CD4-positive, alpha-beta T cell (primary cell): ENCODE measurements at regions not wholly inside any gene's neighbourhood (a gene's known extent, or its start where the extent isn't known, plus 50 kb on each side); places are given as distances from the start of the nearest gene placed in this dataset.

Source experiments
- ATAC-seq: fragments of 200-7000 bp; cut with Tn5 transposase; one replicate; pipeline ENCODE4 v1.10.0; 2022; ENCODE audit warnings: mild to moderate bottlenecking; ENCODE audit not compliant: poor library complexity
- CTCF ChIA-PET: fragments of 350-600 bp; sonication (Branson Sonifier 250); formaldehyde crosslinking; loops from one replicate; lab custom pipeline; 2021; ENCODE audit warnings: antibody characterized with exemption, inconsistent platforms; lab: Charles Lee
- POLR2A ChIA-PET: fragments of 350-600 bp; sonication (Branson Sonifier 250); formaldehyde crosslinking; loops from one replicate; lab custom pipeline; 2021; ENCODE audit warnings: antibody characterized with exemption, inconsistent platforms; lab: Charles Lee
- DNase-seq, 14 experiments: peaks; one replicate each; pipeline ENCODE4 v3.0.0-alpha.2; 2013 to 2020; ENCODE audit warnings: mixed read lengths in 2 of 14
- H3K27ac ChIP-seq, 2 donors: one replicate each; pipeline versions ENCODE4 v1.5.1 to v1.7.0; 2013; ENCODE audit warnings: low read length in 2 of 2, low read depth in 1 of 2, mild to moderate bottlenecking in 1 of 2
- H3K27me3 ChIP-seq, 2 experiments: 1 replicate in 1 of 2; 2 replicates in 1 of 2; pipeline versions ENCODE4 v1.6.1 to v1.7.0; 2013; ENCODE audit warnings: low read length in 2 of 2, control low read depth in 1 of 2, mild to moderate bottlenecking in 1 of 2, moderate library complexity in 1 of 2; ENCODE audit not compliant: insufficient read depth in 2 of 2, control insufficient read depth in 1 of 2
- H3K36me3 ChIP-seq: one replicate; pipeline ENCODE4 v1.6.1; 2013; ENCODE audit warnings: low read length, control low read depth; ENCODE audit not compliant: insufficient read depth
- H3K4me1 ChIP-seq: one replicate; pipeline ENCODE4 v1.6.1; 2013; ENCODE audit warnings: low read length, control low read depth; ENCODE audit not compliant: insufficient read depth
- H3K4me3 ChIP-seq: one replicate; pipeline ENCODE4 v1.5.1; 2013; ENCODE audit warnings: mild to moderate bottlenecking, low read length, moderate library complexity
- H3K9me3 ChIP-seq, 2 experiments: 1 replicate in 1 of 2; 2 replicates in 1 of 2; pipeline versions ENCODE4 v1.6.1 to v1.7.0; 2013; ENCODE audit warnings: low read length in 2 of 2, mild to moderate bottlenecking in 2 of 2, control low read depth in 1 of 2, moderate library complexity in 1 of 2; ENCODE audit not compliant: control insufficient read depth in 1 of 2, insufficient read depth in 1 of 2
- H3K27ac Mint-ChIP-seq: one replicate; pipeline ENCODE4 v1.8.0; 2020; ENCODE audit warnings: mixed read lengths
- H3K27me3 Mint-ChIP-seq: one replicate; pipeline ENCODE4 v1.8.0; 2021; ENCODE audit warnings: mixed read lengths
- H3K36me3 Mint-ChIP-seq: one replicate; pipeline ENCODE4 v1.8.0; 2021; ENCODE audit warnings: low read depth, mixed read lengths
- H3K4me1 Mint-ChIP-seq: one replicate; pipeline ENCODE4 v1.8.0; 2021; ENCODE audit warnings: low read depth, mixed read lengths
- H3K4me3 Mint-ChIP-seq: one replicate; pipeline ENCODE4 v1.8.0; 2020; ENCODE audit warnings: mild to moderate bottlenecking, mixed read lengths
- H3K9me3 Mint-ChIP-seq: one replicate; pipeline ENCODE4 v1.8.0; 2020; ENCODE audit warnings: mixed read lengths
- intact Hi-C, 2 experiments: fragments of 100-400 bp; cut with DNase I in 1 of 2; cut with micrococcal nuclease in 1 of 2; formaldehyde crosslinking; loops; one replicate each; pipeline versions ENCODE4 v1.15.1 to v1.9.0; 2023 to 2025; cut with DNase I, micrococcal nuclease
- TF ChIP-seq, protein P1 (sequence below): fragments of 200-600 bp; IDR thresholded peaks from one replicate; pipeline ENCODE4 v1.8.0; 2022; ENCODE audit warnings: antibody characterized with exemption, mild to moderate bottlenecking

DNA sequence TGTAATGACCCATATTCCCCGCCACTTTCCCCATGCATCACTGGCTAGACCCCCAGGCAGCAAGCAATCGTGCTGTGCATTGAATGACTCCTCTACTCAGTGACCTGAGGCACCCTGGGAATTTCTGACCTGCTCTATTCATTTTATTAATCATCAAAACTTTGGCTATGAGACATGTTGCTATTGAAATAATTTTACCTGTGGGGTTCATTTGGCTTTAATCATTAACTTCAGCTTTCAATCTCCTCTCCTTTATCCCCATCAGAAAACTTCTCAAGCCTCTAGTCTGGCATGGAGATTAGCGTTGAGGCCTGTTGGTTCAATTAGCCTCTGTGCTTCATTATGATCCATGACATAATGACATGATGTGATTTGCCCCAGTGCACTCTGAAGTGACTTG, 429.0 kb downstream of the ZNF608 start:
- no peaks in the 10 kb centered on the region for H3K4me1 Mint-ChIP-seq
- no peaks in the 10 kb centered on the region for H3K9me3 Mint-ChIP-seq
- Histone ChIP-seq H3K27ac (no peak overlapping the region), H3K4me1 (no peaks in the 10 kb centered on the region), H3K9me3 (no peaks in the 10 kb centered on the region), H3K27me3 (no peaks in the 10 kb centered on the region), H3K4me3 (no peak overlapping the region), H3K36me3 (no peaks in the 10 kb centered on the region)
- ChIA-PET CTCF (no interaction called here), POLR2A (no interaction called here)
- no peaks in the 10 kb centered on the region for H3K27me3 Mint-ChIP-seq
- H3K27ac Mint-ChIP-seq = no peak overlapping the region
- DNase-seq = no peak
- intact Hi-C loops = no loop called here
- no peak overlapping the region for H3K4me3 Mint-ChIP-seq
- H3K36me3 Mint-ChIP-seq = no peaks in the 10 kb centered on the region
- TF ChIP-seq, protein P1, sequence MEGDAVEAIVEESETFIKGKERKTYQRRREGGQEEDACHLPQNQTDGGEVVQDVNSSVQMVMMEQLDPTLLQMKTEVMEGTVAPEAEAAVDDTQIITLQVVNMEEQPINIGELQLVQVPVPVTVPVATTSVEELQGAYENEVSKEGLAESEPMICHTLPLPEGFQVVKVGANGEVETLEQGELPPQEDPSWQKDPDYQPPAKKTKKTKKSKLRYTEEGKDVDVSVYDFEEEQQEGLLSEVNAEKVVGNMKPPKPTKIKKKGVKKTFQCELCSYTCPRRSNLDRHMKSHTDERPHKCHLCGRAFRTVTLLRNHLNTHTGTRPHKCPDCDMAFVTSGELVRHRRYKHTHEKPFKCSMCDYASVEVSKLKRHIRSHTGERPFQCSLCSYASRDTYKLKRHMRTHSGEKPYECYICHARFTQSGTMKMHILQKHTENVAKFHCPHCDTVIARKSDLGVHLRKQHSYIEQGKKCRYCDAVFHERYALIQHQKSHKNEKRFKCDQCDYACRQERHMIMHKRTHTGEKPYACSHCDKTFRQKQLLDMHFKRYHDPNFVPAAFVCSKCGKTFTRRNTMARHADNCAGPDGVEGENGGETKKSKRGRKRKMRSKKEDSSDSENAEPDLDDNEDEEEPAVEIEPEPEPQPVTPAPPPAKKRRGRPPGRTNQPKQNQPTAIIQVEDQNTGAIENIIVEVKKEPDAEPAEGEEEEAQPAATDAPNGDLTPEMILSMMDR = no peak
- ATAC-seq = no peak

DNA sequence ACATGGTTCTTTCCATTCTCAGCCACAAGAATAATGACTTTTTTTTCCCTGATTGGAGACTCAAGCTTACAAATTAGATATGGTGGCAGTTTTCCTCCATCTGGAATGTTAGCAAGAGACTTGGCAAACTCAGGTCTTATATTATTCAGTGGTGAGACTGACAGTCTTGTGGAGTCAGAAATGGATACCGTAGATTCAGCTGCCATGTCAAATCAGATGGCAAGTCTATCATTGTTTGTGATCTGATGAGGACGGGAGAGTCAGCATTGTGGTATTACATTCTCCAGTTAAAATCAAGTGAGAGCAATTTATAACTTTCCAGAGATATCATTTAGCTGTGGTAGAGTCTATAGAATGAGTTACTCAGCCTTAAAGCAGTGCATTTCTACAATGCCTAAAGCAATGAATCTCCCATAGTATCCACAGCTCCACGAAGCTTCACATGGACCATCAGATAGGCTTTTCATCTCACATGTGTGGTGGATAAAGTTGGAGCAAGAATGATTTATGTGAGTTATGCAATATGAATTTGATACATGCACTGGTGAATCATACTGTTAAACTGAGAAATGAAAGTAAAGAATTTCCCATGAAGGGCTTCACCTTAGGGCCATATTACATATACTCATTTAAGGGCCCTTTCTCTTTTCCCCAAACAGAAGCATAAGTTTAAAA, 430.6 kb downstream of the ZNF608 start:
- no peak overlapping the region for H3K4me3 Mint-ChIP-seq
- intact Hi-C loops = no loop called here
- no peaks in the 10 kb centered on the region for H3K36me3 Mint-ChIP-seq
- ChIA-PET CTCF (no interaction called here), POLR2A (no interaction called here)
- ATAC-seq = no peak
- H3K4me1 Mint-ChIP-seq = no peaks in the 10 kb centered on the region
- Histone ChIP-seq H3K36me3 (no peaks in the 10 kb centered on the region), H3K4me1 (no peaks in the 10 kb centered on the region), H3K27ac (no peak overlapping the region), H3K4me3 (no peak overlapping the region), H3K27me3 (no peaks in the 10 kb centered on the region), H3K9me3 (no peaks in the 10 kb centered on the region)
- H3K27ac Mint-ChIP-seq = no peak overlapping the region
- TF ChIP-seq, protein P1 = no peak
- no peak for DNase-seq
- no peaks in the 10 kb centered on the region for H3K9me3 Mint-ChIP-seq
- H3K27me3 Mint-ChIP-seq = no peaks in the 10 kb centered on the region

DNA sequence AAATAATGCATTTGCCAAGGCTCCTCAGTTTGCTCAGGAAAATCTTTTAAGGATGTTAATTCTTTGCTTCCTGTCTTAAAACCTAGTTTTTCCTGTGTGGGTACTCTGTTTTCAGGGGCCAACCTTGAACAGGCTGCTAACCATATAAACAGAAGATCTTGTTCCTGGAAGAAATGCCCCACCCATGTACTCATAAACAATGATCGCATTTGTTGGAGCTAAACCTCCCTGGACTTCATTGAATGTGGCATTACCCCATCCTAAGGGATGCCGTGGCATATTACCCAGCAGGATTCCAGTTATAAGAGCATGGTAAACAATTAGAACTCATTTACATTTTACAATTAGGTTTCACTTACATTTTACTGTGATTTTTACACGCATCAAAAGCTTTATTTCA, 436.0 kb downstream of the ZNF608 start:
- intact Hi-C loops = no loop called here
- TF ChIP-seq, protein P1 = no peak
- Histone ChIP-seq H3K27me3 (no peaks in the 10 kb centered on the region), H3K9me3 (no peaks in the 10 kb centered on the region), H3K4me3 (no peak overlapping the region), H3K36me3 (no peaks in the 10 kb centered on the region), H3K4me1 (no peaks in the 10 kb centered on the region), H3K27ac (no peak overlapping the region)
- H3K9me3 Mint-ChIP-seq = no peaks in the 10 kb centered on the region
- no peaks in the 10 kb centered on the region for H3K4me1 Mint-ChIP-seq
- H3K27ac Mint-ChIP-seq = no peak overlapping the region
- H3K27me3 Mint-ChIP-seq = no peaks in the 10 kb centered on the region
- no peak overlapping the region for H3K4me3 Mint-ChIP-seq
- CTCF ChIA-PET = no interaction called here
- POLR2A ChIA-PET = no interaction called here
- H3K36me3 Mint-ChIP-seq = no peaks in the 10 kb centered on the region
- ATAC-seq (no peak), DNase-seq (no peak)
